GM21723 (cell line): ENCODE measurements at regions not wholly inside any gene's neighbourhood (a gene's known extent, or its start where the extent isn't known, plus 50 kb on each side); places are given as distances from the start of the nearest gene placed in this dataset.
A peak's percentile ranks its signal among the peaks of the same experiment; 100 is the strongest.

Experiments used
- ATAC-seq: cut with Tn5 transposase; IDR thresholded peaks from one replicate; pipeline ENCODE4 v1.9.1; 2021; ENCODE audit warnings: mild to moderate bottlenecking, moderate library complexity; ENCODE audit not compliant: unreplicated experiment

- no peak for ATAC-seq
Observed at GRCh38 chr2:489084-489483, 188.1 kb downstream of the TMEM18 start.

- no peak for ATAC-seq
Observed at GRCh38 chr2:487186-488079, 189.8 kb downstream of the TMEM18 start.

- ATAC-seq = no peak
Observed at GRCh38 chr2:486371-486770, 190.8 kb downstream of the TMEM18 start.

- ATAC-seq = no peak
Observed at GRCh38 chr2:481388-481787, 193.5 kb upstream of the ALKAL2 start.

GRCh38 chr2:479490-480176 is 191.7 kb upstream of the ALKAL2 start:
- no peak for ATAC-seq

GRCh38 chr2:479031-479430 is 191.1 kb upstream of the ALKAL2 start:
- no peak for ATAC-seq

GRCh38 chr2:471560-471959 is 183.7 kb upstream of the ALKAL2 start:
- no peak for ATAC-seq

GRCh38 chr2:469514-469913 is 181.6 kb upstream of the ALKAL2 start:
- ATAC-seq = no peak

GRCh38 chr2:468648-469336 is 180.9 kb upstream of the ALKAL2 start:
- no peak for ATAC-seq

GRCh38 chr2:467892-468647 is 180.2 kb upstream of the ALKAL2 start:
- no peak for ATAC-seq

- ATAC-seq = no peak
Observed at GRCh38 chr2:467543-467891, 179.6 kb upstream of the ALKAL2 start.

- ATAC-seq = no peak
Observed at GRCh38 chr2:467101-467500, 179.2 kb upstream of the ALKAL2 start.

- no peak for ATAC-seq
Observed at GRCh38 chr2:464562-465309, 176.8 kb upstream of the ALKAL2 start.

- ATAC-seq = peak; percentile 67
Observed at GRCh38 chr2:460861-461260, 173.0 kb upstream of the ALKAL2 start.

- no peak for ATAC-seq
Observed at GRCh38 chr2:459931-460330, 172.0 kb upstream of the ALKAL2 start.

- ATAC-seq = no peak
Observed at GRCh38 chr2:458425-458815, 170.5 kb upstream of the ALKAL2 start.

GRCh38 chr2:457792-458424 is 170.0 kb upstream of the ALKAL2 start:
- no peak for ATAC-seq

GRCh38 chr2:457262-457661 is 169.4 kb upstream of the ALKAL2 start:
- ATAC-seq = no peak

- ATAC-seq = no peak
Observed at GRCh38 chr2:455913-456312, 168.0 kb upstream of the ALKAL2 start.
